ENCODE measurements at regions not wholly inside any gene's neighbourhood (a gene's known extent, or its start where the extent isn't known, plus 50 kb on each side); places are given as distances from the start of the nearest gene placed in this dataset.
"Not testable (repeated sequence)": the region's sequence is repeated elsewhere in the genome, so short reads cannot be mapped to it uniquely, and the experiment has no call there.

DNA sequence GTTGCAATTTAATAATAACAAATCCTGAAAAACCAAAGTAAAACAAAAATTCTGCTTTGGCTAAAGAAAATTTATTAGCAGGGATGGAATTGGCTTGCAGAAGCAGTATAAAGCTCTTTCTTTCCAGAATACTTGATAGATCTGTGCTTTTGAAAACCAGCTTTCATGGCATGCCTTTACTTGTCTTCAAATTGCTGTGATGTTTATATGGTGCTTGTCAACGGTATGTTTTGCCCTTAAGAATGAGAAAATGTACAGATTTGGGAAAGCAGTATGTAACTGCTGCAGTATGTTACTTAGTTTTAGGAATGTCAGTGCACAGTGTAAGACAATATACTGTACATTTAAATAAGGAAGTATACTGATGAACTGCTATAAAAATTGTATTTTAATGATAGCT lies 120.8 kb upstream of the PCDH20 start:
- Histone ChIP-seq H3K4me3 (no peak overlapping the region), H3K27me3 (no peaks in the 10 kb centered on the region), H3K9me3 (no peaks in the 10 kb centered on the region), H3K27ac (no peak overlapping the region), H3K4me1 (no peaks in the 10 kb centered on the region), H3K36me3 (no peaks in the 10 kb centered on the region)
- no peak for ATAC-seq
- no peak for DNase-seq
- in situ Hi-C loops (cut with MboI; ENCODE audit: low sequenced_read_pairs in 4 of 4) (no loop called here), intact Hi-C loops (cut with DNase I; ENCODE audit: low total_unique reads) (no loop called here)
- no peak for TF ChIP-seq POLR2A (IDR thresholded peaks at IDR 0.05)
- TF ChIP-seq, protein P1, sequence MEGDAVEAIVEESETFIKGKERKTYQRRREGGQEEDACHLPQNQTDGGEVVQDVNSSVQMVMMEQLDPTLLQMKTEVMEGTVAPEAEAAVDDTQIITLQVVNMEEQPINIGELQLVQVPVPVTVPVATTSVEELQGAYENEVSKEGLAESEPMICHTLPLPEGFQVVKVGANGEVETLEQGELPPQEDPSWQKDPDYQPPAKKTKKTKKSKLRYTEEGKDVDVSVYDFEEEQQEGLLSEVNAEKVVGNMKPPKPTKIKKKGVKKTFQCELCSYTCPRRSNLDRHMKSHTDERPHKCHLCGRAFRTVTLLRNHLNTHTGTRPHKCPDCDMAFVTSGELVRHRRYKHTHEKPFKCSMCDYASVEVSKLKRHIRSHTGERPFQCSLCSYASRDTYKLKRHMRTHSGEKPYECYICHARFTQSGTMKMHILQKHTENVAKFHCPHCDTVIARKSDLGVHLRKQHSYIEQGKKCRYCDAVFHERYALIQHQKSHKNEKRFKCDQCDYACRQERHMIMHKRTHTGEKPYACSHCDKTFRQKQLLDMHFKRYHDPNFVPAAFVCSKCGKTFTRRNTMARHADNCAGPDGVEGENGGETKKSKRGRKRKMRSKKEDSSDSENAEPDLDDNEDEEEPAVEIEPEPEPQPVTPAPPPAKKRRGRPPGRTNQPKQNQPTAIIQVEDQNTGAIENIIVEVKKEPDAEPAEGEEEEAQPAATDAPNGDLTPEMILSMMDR (IDR thresholded peaks at IDR 0.05 in 4 of 5, conservative IDR thresholded peaks at IDR 0.05 in 1 of 5): no peak

DNA sequence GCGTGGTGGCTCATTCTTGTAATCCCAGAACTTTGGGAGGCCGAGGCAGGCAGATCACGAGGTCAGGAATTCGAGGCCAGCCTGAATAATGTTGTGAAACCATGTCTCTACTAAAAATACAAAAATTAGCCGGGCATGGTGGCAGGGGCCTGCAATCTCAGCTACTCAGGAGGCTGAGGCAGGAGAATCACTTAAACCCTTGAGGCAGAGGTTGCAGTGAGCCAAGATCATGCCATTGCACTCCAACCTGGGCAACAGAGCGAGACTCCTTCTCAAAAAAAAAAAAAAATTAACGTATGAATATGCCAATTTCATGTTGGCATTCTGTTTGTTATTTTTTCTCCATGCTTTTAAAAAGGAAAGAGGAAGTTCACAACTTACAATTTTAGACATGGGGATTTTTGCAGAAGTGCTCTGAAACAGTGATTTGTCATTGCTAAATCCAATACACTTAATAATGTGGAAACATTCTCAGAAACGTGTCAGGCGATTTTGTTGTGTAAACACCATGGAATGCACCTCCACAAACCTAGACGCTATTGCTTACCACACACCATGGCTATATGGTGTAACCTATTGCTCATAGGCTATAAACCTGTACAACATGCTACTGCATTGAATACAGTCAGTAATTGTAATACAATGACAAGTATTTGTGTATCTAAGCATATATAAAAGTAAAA lies 115.9 kb upstream of the PCDH20 start:
- Histone ChIP-seq H3K27me3 (no peaks in the 10 kb centered on the region), H3K27ac (no peak overlapping the region), H3K4me1 (no peaks in the 10 kb centered on the region), H3K9me3 (no peaks in the 10 kb centered on the region), H3K4me3 (no peak overlapping the region), H3K36me3 (no peaks in the 10 kb centered on the region)
- in situ Hi-C loops (cut with MboI; ENCODE audit: low sequenced_read_pairs in 4 of 4): no loop called here
- TF ChIP-seq, protein P1 (IDR thresholded peaks at IDR 0.05 in 4 of 5, conservative IDR thresholded peaks at IDR 0.05 in 1 of 5): no peak
- no peak for TF ChIP-seq POLR2A (IDR thresholded peaks at IDR 0.05)
- ATAC-seq (no peak), DNase-seq (no peak)
- intact Hi-C loops (cut with DNase I; ENCODE audit: low total_unique reads): no loop called here

DNA sequence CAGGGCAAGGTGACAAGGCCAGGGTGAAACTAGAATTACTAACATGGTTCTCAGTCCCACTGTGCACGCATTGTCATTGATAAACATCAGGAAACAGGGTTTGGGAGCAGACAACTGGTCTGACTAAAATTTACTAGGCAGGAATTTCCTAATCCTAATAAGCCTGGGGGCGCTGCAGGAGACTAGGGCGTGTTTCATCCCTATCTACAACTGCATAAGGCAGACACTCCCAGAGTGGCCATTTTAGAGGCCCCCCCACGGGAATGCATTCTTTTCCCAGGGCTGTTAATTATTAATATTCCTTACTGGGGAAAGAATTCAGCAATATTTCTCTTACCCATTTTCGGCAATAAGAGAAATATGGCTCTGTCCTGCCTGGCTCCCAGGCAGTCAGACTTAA lies 103.6 kb upstream of the PCDH20 start:
- H3K27me3 ChIP-seq; DNase-seq; in situ Hi-C loops (cut with MboI; ENCODE audit: low sequenced_read_pairs in 4 of 4); H3K27ac ChIP-seq; H3K36me3 ChIP-seq; H3K4me3 ChIP-seq; H3K9me3 ChIP-seq; ATAC-seq; intact Hi-C loops (cut with DNase I; ENCODE audit: low total_unique reads); H3K4me1 ChIP-seq: not testable (repeated sequence)

DNA sequence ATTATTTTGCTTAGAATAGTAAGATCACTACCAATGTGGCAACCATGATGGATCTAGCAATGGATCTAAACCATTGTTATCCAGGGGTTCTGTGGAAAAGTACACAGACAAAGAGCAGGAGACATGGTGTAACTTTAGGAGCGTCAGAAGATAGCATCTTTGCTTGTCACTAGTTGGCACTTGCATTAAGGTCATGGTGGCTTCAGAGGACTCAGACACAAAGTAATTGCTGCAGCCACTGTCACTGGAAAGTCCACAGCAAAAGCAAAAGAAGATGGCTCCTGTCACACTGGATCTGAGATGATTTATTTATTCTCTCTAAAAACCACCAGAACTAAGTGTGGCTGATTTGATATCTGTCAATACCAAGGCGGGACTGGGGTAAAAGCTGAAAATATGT lies 93.3 kb upstream of the PCDH20 start:
- DNase-seq (no peak), ATAC-seq (no peak)
- no peak for TF ChIP-seq POLR2A (IDR thresholded peaks at IDR 0.05)
- TF ChIP-seq, protein P1 (IDR thresholded peaks at IDR 0.05 in 4 of 5, conservative IDR thresholded peaks at IDR 0.05 in 1 of 5): no peak
- in situ Hi-C loops (cut with MboI; ENCODE audit: low sequenced_read_pairs in 4 of 4) (no loop called here), intact Hi-C loops (cut with DNase I; ENCODE audit: low total_unique reads) (no loop called here)
- no peak overlapping the region for H3K27ac ChIP-seq
- no peak overlapping the region for H3K4me3 ChIP-seq
- no peaks in the 10 kb centered on the region for H3K9me3 ChIP-seq
- H3K4me1 ChIP-seq: no peaks in the 10 kb centered on the region
- H3K36me3 ChIP-seq: no peaks in the 10 kb centered on the region
- H3K27me3 ChIP-seq: no peaks in the 10 kb centered on the region

DNA sequence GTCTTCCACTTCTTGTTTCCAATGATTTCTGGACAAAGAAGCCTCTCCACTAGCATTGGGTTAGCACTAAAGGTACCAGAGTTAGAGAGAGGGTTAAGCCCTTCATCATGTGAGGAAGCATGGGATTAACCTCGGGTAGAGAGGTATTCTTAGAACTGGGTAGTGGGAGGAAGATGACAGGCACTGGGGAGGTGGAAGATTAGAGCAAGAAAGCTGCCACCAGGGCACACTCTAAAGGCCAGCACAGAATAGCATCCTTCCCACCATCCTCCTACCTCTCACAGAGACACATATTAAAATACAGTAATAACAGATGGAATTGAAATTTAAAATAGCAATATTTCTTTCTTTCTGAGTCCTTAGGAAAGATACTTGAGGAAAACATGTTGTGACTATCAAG lies 84.5 kb upstream of the PCDH20 start:
- Histone ChIP-seq H3K27ac (no peak overlapping the region), H3K36me3 (no peaks in the 10 kb centered on the region), H3K27me3 (no peaks in the 10 kb centered on the region), H3K4me3 (no peak overlapping the region), H3K9me3 (no peaks in the 10 kb centered on the region), H3K4me1 (no peaks in the 10 kb centered on the region)
- no peak for TF ChIP-seq POLR2A (IDR thresholded peaks at IDR 0.05)
- TF ChIP-seq, protein P1 (IDR thresholded peaks at IDR 0.05 in 4 of 5, conservative IDR thresholded peaks at IDR 0.05 in 1 of 5): no peak
- intact Hi-C loops (cut with DNase I; ENCODE audit: low total_unique reads): no loop called here
- ATAC-seq: no peak
- in situ Hi-C loops (cut with MboI; ENCODE audit: low sequenced_read_pairs in 4 of 4): no loop called here
- no peak for DNase-seq

All from gastrocnemius medialis (tissue), 4 donors.